Frontal cortex (tissue), 3 donors: ENCODE measurements at regions not wholly inside any gene's neighbourhood (a gene's known extent, or its start where the extent isn't known, plus 50 kb on each side); places are given as distances from the start of the nearest gene placed in this dataset.
"Not testable (repeated sequence)": the region's sequence is repeated elsewhere in the genome, so short reads cannot be mapped to it uniquely, and the experiment has no call there.

Experiments used
- DNase-seq, 2 donors: peaks; one replicate each; pipeline ENCODE4 v3.0.0; 2012; ENCODE audit warnings: low spot score in 2 of 2
- FAIRE-seq: peaks from 2 replicates; lab custom pipeline; 2012; peaks lifted over from hg19 to GRCh38; lab: Jason Lieb, UNC
- donor health status: control.
- donor health status: control.
- donor health status: control.

GRCh38 chr22:22754961-22755777, 110.8 kb downstream of the GGTLC2 start:
- FAIRE-seq (no peak), DNase-seq (no peak)

DNA sequence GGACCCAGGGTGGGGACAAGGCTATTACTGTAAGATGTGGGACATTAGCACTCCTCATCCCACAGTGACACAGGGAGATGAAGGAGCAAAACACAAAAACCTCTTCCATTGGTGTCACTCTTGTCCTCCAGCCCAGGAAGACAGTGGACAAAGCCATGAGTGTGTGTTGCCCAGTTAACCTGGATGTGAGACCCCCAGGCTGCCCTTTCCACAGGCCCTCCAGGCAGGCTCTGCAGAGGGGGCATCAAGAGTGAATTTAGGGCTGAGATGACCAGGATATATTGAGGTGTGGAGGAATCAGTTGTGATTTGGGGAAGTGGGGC, 111.3 kb downstream of the GGTLC2 start:
- FAIRE-seq (no peak), DNase-seq (no peak)

GRCh38 chr22:22756109-22756508, 111.7 kb downstream of the GGTLC2 start:
- FAIRE-seq (no peak), DNase-seq (no peak)

DNA sequence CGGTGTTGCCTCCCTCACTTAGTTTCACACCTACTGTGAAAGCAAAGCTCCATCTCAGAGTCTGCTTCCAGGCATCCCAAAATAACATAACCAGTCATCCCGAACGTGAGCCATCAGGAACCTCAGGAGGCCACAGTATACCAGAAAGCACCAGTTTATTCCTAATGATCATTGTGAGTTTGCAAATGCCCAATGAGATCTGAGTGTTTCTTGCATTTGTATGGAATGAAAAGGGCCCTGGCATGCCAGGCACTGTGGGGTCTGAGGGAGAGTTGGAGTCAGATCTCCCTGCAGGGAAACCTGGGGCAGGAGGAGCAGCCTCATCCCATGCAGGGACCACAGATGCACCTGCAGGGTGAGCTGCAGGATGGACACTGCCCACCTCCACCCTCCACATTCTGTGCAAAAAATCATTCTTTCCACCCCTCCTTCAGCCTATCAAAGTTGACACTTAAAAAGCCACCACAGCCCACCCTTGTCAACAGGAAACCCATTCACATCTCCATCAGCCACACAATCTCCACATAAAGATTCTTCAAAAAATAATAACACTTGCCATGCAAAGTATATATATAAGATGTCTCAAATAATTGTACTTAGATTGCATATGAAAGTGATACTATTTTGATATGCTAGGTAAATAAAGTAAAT, 112.3 kb downstream of the GGTLC2 start:
- not testable (repeated sequence) for DNase-seq, FAIRE-seq

DNA sequence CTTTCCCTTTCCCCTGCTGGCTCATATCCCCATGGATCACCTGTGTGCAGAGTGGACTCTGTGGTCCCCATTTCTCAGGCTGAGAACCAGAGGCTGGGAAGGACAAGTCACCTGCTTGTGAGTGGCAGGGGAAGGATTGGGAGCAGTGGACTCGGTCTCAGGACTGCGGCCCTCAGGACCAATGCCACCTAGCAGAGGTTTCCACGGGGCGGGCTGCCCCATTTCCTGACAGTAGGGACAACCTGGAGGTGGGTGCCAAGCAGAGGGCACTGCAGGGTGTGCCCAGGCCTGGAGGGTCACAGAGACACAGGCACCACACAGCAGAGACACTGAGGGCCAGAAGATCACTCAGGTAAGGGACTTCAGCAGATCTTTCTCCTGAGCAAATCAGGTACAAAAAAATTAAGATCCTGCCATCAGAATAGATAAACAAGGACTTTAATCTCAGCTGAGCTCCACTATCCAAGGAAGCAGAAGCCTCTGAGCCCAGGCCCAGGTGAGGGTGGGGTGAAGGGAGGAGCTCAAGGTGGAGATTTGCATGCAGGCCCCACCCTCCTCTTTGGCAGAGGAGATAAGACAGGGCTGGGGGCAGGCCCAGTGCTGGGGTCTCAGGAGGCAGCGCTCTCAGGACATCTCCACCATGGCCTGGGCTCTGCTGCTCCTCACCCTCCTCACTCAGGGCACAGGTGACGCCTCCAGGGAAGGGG, 113.8 kb downstream of the GGTLC2 start:
- DNase-seq, FAIRE-seq: not testable (repeated sequence)

DNA sequence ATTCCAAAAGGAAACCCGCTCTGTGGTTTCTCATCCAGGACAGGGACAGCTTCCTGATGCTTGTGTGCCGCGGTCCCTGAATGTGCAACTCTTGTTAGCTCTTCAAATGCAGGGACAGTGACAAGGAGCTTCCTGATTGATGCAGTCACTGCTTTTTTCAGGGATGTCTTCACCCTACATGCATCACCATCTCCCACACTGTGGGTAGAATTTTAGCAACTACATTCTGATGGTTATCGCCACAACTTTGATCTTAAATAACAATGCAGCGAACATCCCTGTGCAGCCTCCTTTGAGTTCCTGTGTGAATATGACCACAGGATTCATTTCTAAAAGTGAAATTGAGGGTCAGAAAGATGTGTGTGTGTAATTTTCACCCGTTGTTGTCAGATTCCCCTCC, 115.0 kb downstream of the GGTLC2 start:
- no peak for FAIRE-seq
- no peak for DNase-seq

DNA sequence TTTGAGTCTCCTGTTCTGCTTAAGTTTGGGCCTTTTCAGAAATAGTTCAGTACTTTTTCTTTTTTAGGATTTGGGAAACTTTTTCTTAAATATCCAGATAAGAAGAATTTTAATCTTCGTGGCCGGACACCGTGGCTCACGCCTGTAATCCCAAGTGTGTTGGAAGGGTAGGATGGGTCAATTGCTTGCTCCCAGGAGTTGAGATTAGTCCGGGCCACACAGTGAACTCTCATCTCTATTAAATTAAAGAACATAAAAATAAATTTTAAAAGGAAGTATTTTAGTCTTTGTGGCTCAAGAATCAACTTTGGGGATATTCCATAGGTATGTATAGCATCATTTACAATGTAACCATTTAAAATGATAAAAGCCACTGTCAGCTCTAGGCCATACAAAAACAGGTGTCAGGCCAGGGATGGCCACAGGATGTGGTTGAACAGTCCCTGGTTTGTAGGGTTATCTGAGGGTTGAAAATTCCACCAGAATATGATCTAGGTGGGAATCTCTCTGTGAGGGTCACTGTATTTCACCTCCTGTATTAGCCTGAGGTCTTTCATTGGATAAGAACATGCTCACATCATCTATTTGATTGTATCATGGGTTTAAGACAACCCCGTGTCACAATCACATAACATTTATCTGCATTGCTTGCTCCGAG, 115.6 kb downstream of the GGTLC2 start:
- no peak for DNase-seq

DNA sequence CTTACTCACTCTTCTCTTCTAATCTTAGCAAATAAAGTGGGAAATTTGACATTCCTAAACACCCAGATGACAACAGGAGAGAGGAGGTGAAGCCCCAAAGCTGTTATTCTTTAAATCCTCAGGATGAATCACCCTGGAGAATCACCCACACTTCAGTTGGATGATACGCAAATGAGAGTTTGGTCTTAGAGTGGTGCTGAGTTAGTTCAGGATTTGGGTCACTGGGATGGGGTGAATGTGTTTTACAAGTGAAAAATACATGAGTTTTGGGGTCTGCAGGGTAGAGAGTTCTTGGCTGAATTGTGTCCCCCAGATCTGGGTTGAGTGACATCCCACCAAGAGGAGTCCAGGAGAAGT, 117.2 kb downstream of the GGTLC2 start:
- DNase-seq (no peak), FAIRE-seq (no peak)

More for the DNA sequence above, 115.6 kb downstream of the GGTLC2 start:
- no peak for FAIRE-seq

- FAIRE-seq: no peak
- no peak for DNase-seq
Measured at GRCh38 chr22:22761963-22762772, 117.8 kb downstream of the GGTLC2 start.

GRCh38 chr22:22763512-22763911, 119.1 kb downstream of the GGTLC2 start:
- DNase-seq (no peak), FAIRE-seq (no peak)

DNA sequence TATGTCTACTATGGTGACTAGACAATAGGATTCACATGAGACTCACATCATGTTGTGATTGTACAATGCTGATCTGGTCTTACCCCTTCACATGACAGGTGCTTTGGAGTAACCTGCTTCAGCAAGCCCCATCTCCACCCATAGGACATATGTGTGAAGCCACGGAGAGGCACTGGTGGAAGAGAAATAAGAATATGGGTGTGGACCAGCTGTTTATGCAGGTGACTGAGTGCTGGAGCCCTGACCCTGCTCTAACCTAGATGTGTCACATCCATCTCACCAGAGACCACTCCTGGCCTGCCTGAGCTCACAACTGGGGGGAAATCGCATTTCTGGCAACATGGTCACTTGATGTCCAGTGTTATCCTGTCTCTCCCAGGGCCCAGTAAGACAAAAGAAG, 119.7 kb downstream of the GGTLC2 start:
- FAIRE-seq (no peak), DNase-seq (no peak)

- FAIRE-seq (no peak), DNase-seq (no peak)
Measured at GRCh38 chr22:22767876-22768602, 119.6 kb upstream of the IGLL5 start.

DNA sequence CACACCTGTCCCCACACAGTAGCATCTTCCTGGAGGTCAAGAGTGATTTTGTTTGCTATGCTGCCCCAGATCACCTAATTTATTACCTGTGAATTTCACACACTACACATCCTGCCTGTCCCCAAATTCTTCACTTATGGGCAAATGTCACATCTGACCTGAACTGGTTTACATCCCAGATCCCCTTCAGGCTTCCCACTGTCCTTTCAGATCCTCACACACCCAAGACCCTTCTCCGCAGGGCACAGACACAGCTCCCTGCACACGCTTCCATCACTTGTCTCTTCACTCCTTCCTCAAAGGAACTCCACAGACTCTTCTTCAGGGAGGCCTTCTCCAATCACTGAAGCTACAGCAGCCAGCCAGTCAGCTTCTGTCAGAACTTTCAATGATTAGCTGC, 118.7 kb upstream of the IGLL5 start:
- FAIRE-seq: no peak
- no peak for DNase-seq

- FAIRE-seq: no peak
- DNase-seq: no peak
Measured at GRCh38 chr22:22769434-22770279, 118.0 kb upstream of the IGLL5 start.

GRCh38 chr22:22770280-22770871, 117.2 kb upstream of the IGLL5 start:
- FAIRE-seq (no peak), DNase-seq (no peak)

GRCh38 chr22:22770881-22771280, 116.7 kb upstream of the IGLL5 start:
- no peak for DNase-seq
- no peak for FAIRE-seq

- DNase-seq (no peak), FAIRE-seq (no peak)
Measured at GRCh38 chr22:22771696-22772377, 115.8 kb upstream of the IGLL5 start.
